Heart left ventricle (tissue), 16 donors: ENCODE measurements at regions not wholly inside any gene's neighbourhood (a gene's known extent, or its start where the extent isn't known, plus 50 kb on each side); places are given as distances from the start of the nearest gene placed in this dataset.

Experiments used
- ATAC-seq, 4 donors: fragments of 200-7000 bp; cut with Tn5 transposase; one replicate each; pipeline ENCODE4 v1.9.1; 2020 to 2022; ENCODE audit warnings: moderate library complexity in 4 of 4, mild to moderate bottlenecking in 3 of 4, moderate number of reproducible peaks in 1 of 4
- DNase-seq, 5 donors: peaks; one replicate each; pipeline ENCODE4 v3.0.0-alpha.2; 2020
- H3K27ac ChIP-seq, 12 donors: fragments of 200-600 bp; sonication (generic) in 4 of 12; one replicate each; pipeline versions ENCODE4 v1.5.0 to v1.8.0; 2016 to 2022; ENCODE audit warnings: mild to moderate bottlenecking in 2 of 12
- H3K27me3 ChIP-seq, 9 donors: fragments of 200-600 bp; sonication (generic) in 2 of 9; one replicate each; pipeline versions ENCODE4 v1.5.1 to v1.8.0; 2016 to 2022; ENCODE audit warnings: mild to moderate bottlenecking in 3 of 9
- H3K36me3 ChIP-seq, 9 donors: fragments of 200-600 bp; sonication (generic) in 2 of 9; one replicate each; pipeline versions ENCODE4 v1.5.0 to v1.8.0; 2018 to 2022; ENCODE audit warnings: mild to moderate bottlenecking in 2 of 9
- H3K4me1 ChIP-seq, 12 donors: fragments of 200-600 bp; sonication (generic) in 4 of 12; one replicate each; pipeline versions ENCODE4 v1.5.0 to v1.8.0; 2016 to 2022; ENCODE audit warnings: mild to moderate bottlenecking in 3 of 12
- H3K4me3 ChIP-seq, 12 donors: fragments of 200-600 bp; sonication (generic) in 4 of 12; one replicate each; pipeline versions ENCODE4 v1.5.0 to v1.8.0; 2017 to 2022; ENCODE audit warnings: mild to moderate bottlenecking in 9 of 12, moderate library complexity in 4 of 12
- H3K9me3 ChIP-seq, 12 donors: fragments of 200-600 bp; sonication (generic) in 4 of 12; one replicate each; pipeline versions ENCODE4 v1.5.0 to v1.8.0; 2016 to 2022; ENCODE audit warnings: mild to moderate bottlenecking in 1 of 12
- CTCF ChIP-seq, 12 donors: fragments of 200-600 bp; sonication (generic) in 4 of 12; IDR thresholded peaks; one replicate each; pipeline versions ENCODE4 v1.5.0 to v1.8.0; 2018 to 2022; ENCODE audit warnings: antibody characterized with exemption in 12 of 12, mild to moderate bottlenecking in 5 of 12
- POLR2A ChIP-seq, 2 donors: fragments of 450-650 bp; IDR thresholded peaks; one replicate each; pipeline ENCODE4 v1.6.1; 2017; ENCODE audit warnings: antibody characterized with exemption in 2 of 2, mild to moderate bottlenecking in 2 of 2, moderate library complexity in 2 of 2
- WGBS, 4 donors: extraction: QIAGEN DNeasy Blood & Tissue Kit in 2 of 4; methylation state at CpG; one replicate each; pipeline versions ENCODE4 v1.1.5 to v1.1.7; 2013 to 2018; 5-methylcytosine and 5-hydroxymethylcytosine counted together
- intact Hi-C, 10 donors: fragments of 100-400 bp; cut with DNase I; formaldehyde crosslinking; loops; one replicate each; pipeline versions ENCODE4 v1.11.1 to v1.14.2; 2022
- donor health status: ischemic (EF 13 %, LVEDD 7.1; RV severe dilation, severe dysfunction).
- donor health status: healthy with polysubstance abuse.
- donor health status: DM: no; HTN: yes; CAD: no.
- donor health status: DM: no; HTN: no; CAD: no.
- donor health status: ischemic (EF 25% LVEDD 6.9; RV normal size, moderate dysfunction).
- donor health status: ischemic (EF 25% LVEDD 5.7; RV mildly dilated, moderate dysfunction).
- donor health status: healthy.
- donor health status: DM: yes; HTN: yes; CAD: no.
- donor health status: ischemic (EF 35%, LVEDD 5.7; RV mildly dilated, moderate dysfunction).
- donor health status: nonischemic (EF 11% LVEDD 7.7; RV severe dilation, severe dysfunction).
- donor health status: DM: yes; HTN: yes; CAD: no.
- donor health status: PGD.
- donor health status: ischemic (EF 29% LVEDD 5.4; RV normal size, mild dysfunction).
- donor health status: nonischemic (EF 23%, LVEDD 6.1; RV moderate dilation, normal function).

- Histone ChIP-seq H3K9me3 (no peaks in the 10 kb centered on the region), H3K4me1 (peaks cover 0 to 6% (median 0%) of the 10 kb centered on the region in 12 donors), H3K27ac (no peak overlapping the region), H3K36me3 (no peaks in the 10 kb centered on the region), H3K27me3 (no peaks in the 10 kb centered on the region), H3K4me3 (no peak overlapping the region)
- no peak for DNase-seq
- no peak for TF ChIP-seq CTCF (IDR thresholded peaks at IDR 0.05)
- TF ChIP-seq POLR2A (IDR thresholded peaks at IDR 0.05): no peak
- ATAC-seq: no peak
- intact Hi-C loops: no loop called here
- 46 to 59% (median 48%) methylated on average over 2 of the region's 2 CpGs for WGBS, 4 donors
These were observed 648.1 kb downstream of the CPS1 start for GRCh38 chr2:211204456-211204855.

- Histone ChIP-seq H3K27me3 (no peaks in the 10 kb centered on the region), H3K9me3 (no peaks in the 10 kb centered on the region), H3K36me3 (no peaks in the 10 kb centered on the region), H3K27ac (no peak overlapping the region), H3K4me1 (peaks cover 0 to 6% (median 0%) of the 10 kb centered on the region in 12 donors), H3K4me3 (no peak overlapping the region)
- ATAC-seq: no peak
- WGBS, 4 donors: 78 to 89% (median 86%) methylated on average over 6 of the region's 6 CpGs
- no peak for DNase-seq
- TF ChIP-seq POLR2A (IDR thresholded peaks at IDR 0.05) (no peak), CTCF (IDR thresholded peaks at IDR 0.05) (no peak)
- intact Hi-C loops: no loop called here
These were observed 648.5 kb downstream of the CPS1 start for GRCh38 chr2:211204902-211205301.

- WGBS, 4 donors: 45 to 60% (median 51%) methylated on average over 1 of the region's 1 CpG
- TF ChIP-seq CTCF (IDR thresholded peaks at IDR 0.05) (no peak), POLR2A (IDR thresholded peaks at IDR 0.05) (no peak)
- intact Hi-C loops: no loop called here
- H3K27ac ChIP-seq: no peak overlapping the region
- H3K4me3 ChIP-seq: no peak overlapping the region
- H3K9me3 ChIP-seq: no peaks in the 10 kb centered on the region
- no peak for ATAC-seq
- DNase-seq: no peak
- peaks cover 0 to 6% (median 0%) of the 10 kb centered on the region in 12 donors for H3K4me1 ChIP-seq
- no peaks in the 10 kb centered on the region for H3K36me3 ChIP-seq
- H3K27me3 ChIP-seq: no peaks in the 10 kb centered on the region
These were observed 649.0 kb downstream of the CPS1 start for GRCh38 chr2:211205358-211205757.

GRCh38 chr2:211205836-211206235 lies 649.4 kb downstream of the CPS1 start:
- TF ChIP-seq POLR2A (IDR thresholded peaks at IDR 0.05) (no peak), CTCF (IDR thresholded peaks at IDR 0.05) (no peak)
- DNase-seq (no peak), ATAC-seq (no peak)
- no peak overlapping the region for H3K4me3 ChIP-seq
- intact Hi-C loops: no loop called here
- H3K27ac ChIP-seq: no peak overlapping the region
- no peaks in the 10 kb centered on the region for H3K27me3 ChIP-seq
- H3K36me3 ChIP-seq: no peaks in the 10 kb centered on the region
- no peaks in the 10 kb centered on the region for H3K9me3 ChIP-seq
- peaks cover 0 to 6% (median 0%) of the 10 kb centered on the region in 12 donors for H3K4me1 ChIP-seq
